Lower leg skin (tissue), 4 donors: ENCODE measurements at regions not wholly inside any gene's neighbourhood (a gene's known extent, or its start where the extent isn't known, plus 50 kb on each side); places are given as distances from the start of the nearest gene placed in this dataset.

Source experiments
- DNase-seq, 2 donors: peaks; one replicate each; pipeline ENCODE4 v3.0.0-alpha.2; 2019; ENCODE audit warnings: low spot score in 2 of 2
- H3K4me3 ChIP-seq: fragments of 200-600 bp; sonication (generic); 2 replicates; pipeline ENCODE4 v1.5.1; 2017; ENCODE audit warnings: mild to moderate bottlenecking, low read depth; ENCODE audit not compliant: poor library complexity, severe bottlenecking
- CTCF ChIP-seq, 3 donors: fragments of 450-650 bp; IDR thresholded peaks; one replicate each; pipeline ENCODE4 v1.5.1; 2016; ENCODE audit warnings: antibody characterized with exemption in 3 of 3, mild to moderate bottlenecking in 3 of 3, moderate library complexity in 2 of 3
- POLR2A ChIP-seq, 2 donors: fragments of 450-650 bp; IDR thresholded peaks; one replicate each; pipeline ENCODE4 v1.6.1; 2016 to 2017; ENCODE audit warnings: antibody characterized with exemption in 2 of 2, mild to moderate bottlenecking in 1 of 2, moderate library complexity in 1 of 2
- WGBS, 2 donors: methylation state at CpG; one replicate each; pipeline ENCODE4 v1.1.5; 2018; 5-methylcytosine and 5-hydroxymethylcytosine counted together
- intact Hi-C: fragments of 100-400 bp; cut with DNase I; formaldehyde crosslinking; loops from one replicate; pipeline ENCODE4 v1.15.0; 2023; ENCODE audit warnings: low total_unique reads

- TF ChIP-seq POLR2A (IDR thresholded peaks at IDR 0.05) (no peak), CTCF (IDR thresholded peaks at IDR 0.05) (no peak)
- no peak overlapping the region for H3K4me3 ChIP-seq
- intact Hi-C loops, result no loop called here
- no peak for DNase-seq
- 34 to 40% methylated on average over 17 of the region's 17 CpGs for WGBS, 2 donors
These were observed 670.9 kb downstream of the BRD1 start for GRCh38 chr22:49156662-49157285.

DNA sequence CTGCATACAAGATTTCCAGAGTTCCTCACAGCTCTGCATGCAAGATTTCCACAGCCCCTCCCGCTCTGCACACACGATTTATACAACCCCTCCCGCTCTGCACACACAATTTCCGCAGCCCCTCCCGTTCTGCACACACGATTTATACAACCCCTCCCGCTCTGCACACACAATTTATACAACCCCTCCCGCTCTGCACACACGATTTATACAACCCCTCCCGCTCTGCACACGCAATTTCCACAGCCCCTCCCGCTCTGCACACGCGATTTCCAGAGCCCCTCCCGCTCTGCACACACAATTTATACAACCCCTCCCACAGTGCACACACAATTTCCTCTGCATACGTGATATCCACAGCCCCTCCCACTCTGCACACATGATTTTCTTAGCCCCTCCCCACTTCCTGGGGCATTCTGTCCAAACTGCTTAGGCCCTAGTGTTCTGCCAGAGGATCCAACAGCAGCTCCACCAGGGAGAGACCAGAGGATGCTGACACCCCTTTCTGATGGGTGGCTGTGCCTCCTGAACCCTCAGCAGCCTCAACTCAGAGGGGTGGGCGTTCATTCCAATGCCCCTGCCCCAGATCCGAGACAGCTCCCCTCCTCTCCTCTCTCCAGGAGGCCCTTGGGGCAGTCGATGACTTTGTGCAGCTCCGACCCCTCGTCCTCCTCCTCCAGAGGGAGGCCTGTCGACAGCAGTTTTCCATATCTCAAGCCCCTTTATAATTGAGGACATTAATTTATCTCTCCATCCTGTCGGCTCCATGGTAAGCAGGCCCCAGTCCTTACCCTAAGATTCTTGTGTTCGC, 671.7 kb downstream of the BRD1 start:
- TF ChIP-seq CTCF (IDR thresholded peaks at IDR 0.05) (no peak), POLR2A (IDR thresholded peaks at IDR 0.05) (no peak)
- H3K4me3 ChIP-seq, result no peak overlapping the region
- intact Hi-C loops, result loop anchor here (2.0 kb wide), 1 partner anchor 553 kb away; no protein-coding TSS in a partner anchor
- no peak for DNase-seq
- WGBS, 2 donors, result 60 to 65% methylated on average over 24 of the region's 24 CpGs

DNA sequence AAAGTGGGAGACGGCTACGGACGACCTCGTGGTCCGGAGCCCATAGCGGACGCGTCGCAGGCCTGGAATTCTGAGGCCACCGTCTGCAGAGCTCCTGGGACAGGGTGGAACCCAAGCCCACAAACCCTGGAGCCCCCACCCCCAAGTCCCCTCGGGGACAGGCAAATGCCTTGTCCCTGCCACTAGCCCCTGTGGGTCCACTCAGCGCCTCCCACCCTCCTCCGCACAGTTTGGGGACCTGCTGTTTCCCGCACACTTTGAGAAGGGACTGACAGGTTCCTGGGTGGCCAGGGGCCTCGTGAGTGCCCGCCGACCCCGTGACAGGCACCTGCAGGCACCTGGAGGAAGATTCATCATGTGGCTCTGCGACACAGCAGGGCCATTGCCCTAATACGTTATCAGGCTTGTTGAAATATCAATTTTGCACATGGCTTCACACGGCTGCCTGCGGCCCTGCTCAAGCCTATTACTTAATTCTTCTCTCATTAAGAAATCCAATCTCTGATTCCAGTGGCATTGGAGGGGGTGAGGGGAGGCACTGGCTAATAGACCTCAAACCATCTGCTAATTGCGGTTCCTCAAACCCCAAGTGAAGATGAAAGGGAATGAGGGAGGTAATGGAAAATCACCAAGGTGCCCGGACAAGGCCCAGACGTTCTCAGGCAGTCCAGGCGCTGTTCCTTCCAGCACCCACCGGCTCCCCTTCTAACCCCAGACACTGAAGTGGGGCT, 672.5 kb downstream of the BRD1 start:
- no peak for TF ChIP-seq CTCF (IDR thresholded peaks at IDR 0.05)
- no peak for TF ChIP-seq POLR2A (IDR thresholded peaks at IDR 0.05)
- intact Hi-C loops, result loop anchor here (2.0 kb wide), 1 partner anchor 554 kb away; no protein-coding TSS in a partner anchor
- DNase-seq, result peak in 1 of 2 donors; percentile 77
- 67 to 76% methylated on average over 26 to 27 of the region's 27 CpGs for WGBS, 2 donors
- no peak overlapping the region for H3K4me3 ChIP-seq

DNA sequence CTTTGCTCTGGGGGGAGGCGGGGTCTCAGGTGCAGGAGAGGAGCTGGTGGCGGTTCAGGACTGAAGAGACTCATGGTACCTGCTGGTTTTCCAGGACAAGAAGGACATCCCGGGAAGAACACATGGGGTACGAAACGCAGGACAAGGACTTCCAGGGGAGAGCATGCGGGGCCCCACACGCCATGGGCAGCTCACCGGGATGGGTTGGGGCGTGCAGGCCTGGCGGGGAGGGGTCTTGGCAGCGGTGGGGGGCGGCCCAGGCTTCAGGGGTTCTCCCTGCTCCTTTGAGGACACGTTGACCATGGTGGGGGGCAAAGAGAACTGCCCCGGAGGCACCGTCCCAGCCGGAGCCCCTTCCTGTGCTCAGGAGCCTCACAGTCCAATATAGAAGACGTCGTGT, 673.2 kb downstream of the BRD1 start:
- peak in 1 of 2 donors; percentile 82 for DNase-seq
- TF ChIP-seq POLR2A (IDR thresholded peaks at IDR 0.05), result no peak
- no peak for TF ChIP-seq CTCF (IDR thresholded peaks at IDR 0.05)
- intact Hi-C loops, result loop anchor here (2.0 kb wide), 1 partner anchor 554 kb away; no protein-coding TSS in a partner anchor
- no peak overlapping the region for H3K4me3 ChIP-seq
- WGBS, 2 donors, result 64 to 67% methylated on average over 18 of the region's 18 CpGs

DNA sequence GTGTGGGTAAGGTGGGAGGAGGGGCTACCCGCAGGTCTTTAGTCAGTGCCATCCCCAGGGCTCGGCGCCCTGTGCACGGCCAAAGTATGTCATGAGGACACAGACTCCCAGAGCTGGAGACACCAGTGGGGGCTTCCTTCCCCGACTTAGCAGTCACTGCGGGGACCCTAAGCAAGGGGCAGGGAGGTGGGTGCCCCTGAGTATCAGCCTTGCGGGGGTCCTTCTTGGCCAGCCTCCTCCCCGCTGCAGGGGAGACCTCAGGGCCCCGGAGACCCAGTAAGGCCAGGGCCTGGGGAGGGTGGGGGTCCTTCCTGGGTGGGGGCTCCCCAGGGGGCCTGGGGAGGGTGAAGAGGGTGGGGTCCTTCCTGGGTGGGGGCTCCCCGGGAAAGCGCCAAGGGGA, 673.8 kb downstream of the BRD1 start:
- TF ChIP-seq CTCF (IDR thresholded peaks at IDR 0.05), result no peak
- no peak for TF ChIP-seq POLR2A (IDR thresholded peaks at IDR 0.05)
- intact Hi-C loops, result loop anchor here (2.0 kb wide), 1 partner anchor 555 kb away; no protein-coding TSS in a partner anchor
- no peak overlapping the region for H3K4me3 ChIP-seq
- DNase-seq, result peak in 1 of 2 donors; percentile 76
- WGBS, 2 donors, result 79 to 85% methylated on average over 9 to 11 of the region's 11 CpGs
